NT2/D1 (cell line): ENCODE measurements at regions not wholly inside any gene's neighbourhood (a gene's known extent, or its start where the extent isn't known, plus 50 kb on each side); places are given as distances from the start of the nearest gene placed in this dataset.

Experiments used
- SUZ12 ChIP-seq: IDR thresholded peaks from 2 replicates; pipeline ENCODE4 v1.6.1; 2011; ENCODE audit not compliant: insufficient read length, insufficient read depth; ENCODE audit errors: extremely low read depth
- YY1 ChIP-seq: IDR thresholded peaks from 2 replicates; pipeline ENCODE4 v1.6.1; 2011; ENCODE audit not compliant: insufficient read length, insufficient read depth
- ZNF274 ChIP-seq: IDR thresholded peaks from 2 replicates; pipeline ENCODE4 v1.6.1; 2011; ENCODE audit warnings: mild to moderate bottlenecking, low read depth, low read length

DNA sequence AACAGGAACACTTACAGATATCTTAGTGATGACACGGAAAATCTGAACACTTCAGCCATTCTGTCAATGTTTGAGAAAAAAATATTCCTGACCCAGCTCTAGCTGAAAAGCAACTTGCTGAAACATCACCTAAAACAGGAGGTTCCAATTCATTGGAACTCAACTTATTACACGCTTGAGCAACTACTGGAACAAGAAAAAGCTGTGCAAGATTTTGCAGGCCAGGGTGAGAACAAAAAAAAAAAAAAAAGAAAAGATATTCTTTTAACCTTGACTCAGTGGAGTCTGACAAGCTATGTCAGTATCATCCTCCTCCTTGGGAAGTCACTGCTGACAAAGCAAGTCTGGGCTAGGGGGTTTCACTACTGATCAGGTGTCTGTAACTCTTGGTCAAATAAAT lies 351.0 kb downstream of the SS18 start:
- no peak for TF ChIP-seq SUZ12
- no peak for TF ChIP-seq YY1
- TF ChIP-seq ZNF274: no peak
